GM19023 (cell line): ENCODE measurements at regions not wholly inside any gene's neighbourhood (a gene's known extent, or its start where the extent isn't known, plus 50 kb on each side); places are given as distances from the start of the nearest gene placed in this dataset.

ENCODE experiments used
- ATAC-seq: cut with Tn5 transposase; IDR thresholded peaks from one replicate; pipeline ENCODE4 v1.9.1; 2021; ENCODE audit warnings: mild to moderate bottlenecking, moderate library complexity; ENCODE audit not compliant: unreplicated experiment

DNA sequence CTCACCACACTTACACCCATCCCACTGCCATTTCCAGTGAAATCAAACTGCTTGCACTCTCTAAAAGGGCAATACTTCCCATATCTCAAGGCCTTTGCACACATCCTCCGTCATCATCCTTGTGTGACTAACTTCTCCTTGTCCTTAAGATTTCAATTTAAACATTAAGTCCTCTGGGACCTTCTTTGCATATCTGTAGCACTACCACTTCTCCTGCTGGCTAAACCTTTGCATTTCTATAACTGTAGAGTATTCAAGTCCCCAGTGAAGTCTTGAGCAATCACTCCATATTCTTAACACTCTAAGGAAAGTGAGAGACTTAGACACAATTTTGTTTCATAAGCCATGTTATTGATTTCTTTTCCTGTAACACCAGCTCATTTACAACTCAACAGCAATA is 136.8 kb upstream of the EPHA4 start:
- ATAC-seq, result no peak

DNA sequence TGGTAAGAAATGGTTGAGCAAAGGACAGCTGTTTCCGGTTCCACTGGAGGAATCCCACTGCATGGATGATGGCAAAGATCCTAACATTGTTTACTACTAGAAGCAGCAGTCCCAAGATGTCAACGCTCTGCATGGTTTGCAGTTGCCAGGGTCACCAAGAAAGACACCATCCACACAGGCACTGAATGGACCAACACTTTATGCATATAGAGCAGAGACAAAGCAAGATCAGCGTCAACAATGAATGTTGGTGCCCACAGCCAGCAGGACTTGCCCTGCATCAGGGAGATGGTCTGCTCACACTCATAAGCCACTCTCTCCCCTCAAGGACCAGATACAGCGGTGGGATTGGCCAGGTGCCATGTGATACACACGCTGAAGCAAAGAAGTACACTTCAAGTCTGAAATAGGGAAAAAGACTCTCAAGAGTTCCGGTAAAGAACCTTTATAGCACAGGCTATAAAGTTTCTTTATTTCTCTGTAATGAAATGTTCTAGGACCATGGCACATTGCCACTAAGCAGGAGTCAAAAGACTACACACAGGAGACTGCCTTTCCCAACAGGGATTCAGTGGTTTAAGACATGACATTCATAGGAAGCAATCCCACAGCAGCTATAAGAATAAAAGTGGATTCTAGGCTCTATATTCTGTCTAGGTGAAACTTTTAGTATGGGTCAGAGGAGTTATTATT is 133.2 kb upstream of the EPHA4 start:
- ATAC-seq, result no peak

DNA sequence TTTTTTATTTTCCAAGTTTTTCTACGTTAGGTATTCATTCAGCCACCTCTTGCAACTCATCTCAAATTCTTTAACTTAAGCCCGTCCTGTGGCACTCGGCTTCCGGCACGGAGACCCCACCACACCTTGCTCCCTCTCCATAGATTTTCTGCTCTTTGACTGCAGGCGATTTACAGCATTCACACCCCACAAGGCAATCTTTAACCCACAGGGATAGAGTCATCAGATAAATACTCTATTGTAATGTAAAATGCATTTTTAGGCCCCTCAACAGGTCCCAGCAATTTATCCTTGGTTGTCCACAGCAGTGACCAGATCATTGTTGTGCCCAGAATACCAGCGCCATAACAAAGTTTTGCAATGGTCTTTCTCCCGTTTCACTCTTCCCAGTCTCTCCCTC is 132.3 kb upstream of the EPHA4 start:
- no peak for ATAC-seq

DNA sequence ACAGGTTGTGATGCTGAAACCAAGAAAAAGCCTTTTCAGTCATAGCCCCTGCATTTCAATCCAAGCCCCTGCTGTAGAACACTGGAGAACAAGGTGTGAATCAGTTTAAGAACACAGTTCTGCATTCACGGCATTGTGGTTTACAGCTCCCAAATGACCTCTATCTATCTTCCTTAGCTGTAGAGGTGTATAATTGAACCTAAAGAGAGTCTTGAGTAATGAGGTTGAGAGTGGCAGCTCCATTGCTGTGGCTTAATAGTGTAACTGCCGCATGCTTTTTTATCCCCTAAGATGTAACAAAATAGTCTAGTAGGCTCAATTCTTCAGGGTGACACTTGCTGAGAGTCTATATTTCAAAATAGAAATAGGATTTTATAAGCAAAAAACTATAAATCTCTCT is 121.3 kb upstream of the EPHA4 start:
- ATAC-seq, result no peak

DNA sequence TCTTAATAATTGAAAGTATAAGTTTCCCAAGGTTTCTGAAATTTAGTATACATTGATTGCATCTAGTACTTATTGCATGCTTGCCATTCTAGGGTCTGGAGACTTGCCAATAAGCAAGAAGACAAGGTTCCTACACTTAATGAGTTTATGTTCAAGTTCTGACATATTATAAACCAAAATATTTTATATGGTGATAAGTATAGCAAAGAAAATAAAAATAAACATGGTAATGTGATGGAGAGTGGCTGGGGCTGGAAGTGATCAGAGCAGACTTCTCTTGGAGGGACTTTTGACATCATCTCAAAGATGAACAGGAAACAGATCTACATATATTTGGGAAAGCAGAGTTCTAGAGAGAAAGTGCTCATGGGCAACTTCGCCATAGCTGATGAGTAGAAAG is 119.5 kb upstream of the EPHA4 start:
- no peak for ATAC-seq

DNA sequence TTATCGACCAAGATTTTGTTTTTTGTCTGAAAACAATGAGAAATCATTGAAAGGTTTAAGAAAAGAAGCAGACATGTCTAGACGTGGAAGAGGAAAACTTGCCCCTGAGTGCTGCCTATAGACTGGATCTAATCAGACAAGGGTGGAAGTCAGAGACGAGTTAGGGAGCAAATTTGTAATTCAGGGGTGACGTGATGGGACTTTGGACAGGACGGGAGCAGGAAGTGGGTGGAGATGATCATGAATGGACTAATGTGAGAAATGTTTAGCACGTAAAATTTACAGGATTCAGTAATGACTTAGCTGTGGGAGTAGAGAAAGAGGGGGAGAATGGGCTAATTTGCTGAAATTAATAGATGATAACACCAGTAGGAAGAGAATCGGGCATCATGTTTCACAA is 117.0 kb upstream of the EPHA4 start:
- no peak for ATAC-seq

DNA sequence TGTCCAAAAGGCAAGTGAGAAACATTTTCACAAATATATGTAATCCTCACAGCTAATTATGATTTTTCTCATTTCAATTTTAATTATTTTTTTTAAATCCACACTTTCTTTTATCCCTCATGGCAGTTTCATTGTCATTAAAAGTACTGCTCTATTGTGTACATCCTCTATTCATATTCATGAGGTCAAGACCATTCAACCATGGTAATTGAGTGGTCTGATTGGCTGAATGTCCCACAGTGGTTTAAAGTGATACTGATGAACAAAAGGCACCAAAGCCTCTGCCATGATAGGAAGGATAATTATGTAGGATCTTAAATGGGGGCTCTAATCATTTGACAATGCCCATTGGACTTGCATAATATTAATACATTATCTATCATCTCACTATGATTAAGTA is 108.4 kb upstream of the EPHA4 start:
- no peak for ATAC-seq

DNA sequence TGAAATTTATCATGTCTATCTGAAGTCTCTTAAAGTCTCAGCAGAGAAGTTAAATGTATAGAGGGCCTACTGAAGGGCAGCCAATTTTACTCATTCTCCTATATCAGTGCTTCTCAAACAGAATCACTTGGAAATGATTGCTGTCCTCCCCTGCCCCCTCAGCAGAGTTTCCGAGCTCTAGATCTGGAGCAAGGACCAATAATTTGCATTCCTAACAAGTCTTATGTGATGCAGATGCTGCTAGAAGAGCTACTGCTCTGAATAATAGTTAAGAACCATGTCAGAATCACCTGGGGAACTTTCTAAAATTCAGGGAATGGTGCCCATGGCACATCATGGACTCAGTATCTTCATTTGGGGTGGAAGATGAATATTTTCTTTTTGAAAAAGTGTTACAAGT is 105.6 kb upstream of the EPHA4 start:
- ATAC-seq, result no peak

DNA sequence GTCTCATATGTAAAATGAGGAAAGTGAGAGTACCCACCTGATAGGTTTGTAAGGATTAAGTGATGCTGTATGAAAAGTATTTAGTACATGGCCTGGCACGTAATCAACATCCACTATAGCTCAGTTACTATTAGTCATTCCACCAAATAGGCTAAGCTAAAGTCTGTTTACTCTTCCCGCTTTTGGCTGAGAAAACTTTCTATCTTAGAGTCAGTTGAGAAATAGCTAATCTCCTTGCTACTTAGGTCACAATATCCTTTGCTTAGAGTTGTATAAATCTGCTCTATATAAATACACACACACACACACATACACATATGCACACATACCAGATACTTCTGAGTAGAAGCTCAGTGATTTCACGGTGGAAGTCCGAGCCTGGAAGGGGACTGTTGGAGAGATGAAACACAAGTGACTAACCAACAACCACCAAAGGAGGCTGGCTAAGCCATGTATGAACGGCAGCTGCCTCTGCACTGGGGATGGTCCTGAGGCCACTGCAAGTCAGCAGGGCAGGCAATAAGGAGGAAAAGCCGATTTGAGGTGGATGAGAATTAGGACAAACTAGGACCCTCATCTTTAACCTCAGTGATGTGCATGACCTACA is 104.6 kb upstream of the EPHA4 start:
- no peak for ATAC-seq

DNA sequence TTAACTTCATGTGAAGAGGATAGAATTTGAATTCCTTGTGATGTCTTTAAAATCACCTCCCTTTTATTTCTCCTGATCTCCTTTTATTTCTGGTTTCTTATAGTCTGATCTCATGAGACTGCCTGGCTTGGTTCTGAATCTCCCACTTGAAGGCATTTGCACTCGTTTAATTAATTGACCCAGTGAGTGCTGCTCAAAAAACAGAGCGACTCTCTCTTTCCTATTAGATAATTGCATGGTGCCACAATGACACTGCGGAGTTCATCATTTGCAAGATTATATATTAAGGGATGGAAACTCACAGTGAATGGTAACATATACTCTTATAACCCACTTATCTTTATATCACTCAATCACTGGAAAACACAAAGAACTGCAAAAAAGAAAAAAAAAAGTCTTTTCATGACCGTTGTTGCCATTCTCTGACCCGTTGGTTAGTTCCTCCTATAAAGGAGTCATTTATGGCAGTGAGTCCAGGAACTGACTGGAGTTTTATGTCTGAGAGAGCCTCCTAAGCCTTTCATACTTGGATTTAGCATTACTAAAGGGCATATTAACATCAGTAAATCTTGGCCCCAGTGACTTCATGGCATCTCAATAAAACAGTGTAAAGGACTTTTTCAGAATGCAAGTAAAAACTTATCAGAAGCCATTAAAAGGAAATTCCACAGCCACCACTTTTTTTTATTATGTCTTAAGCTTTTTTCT is 103.3 kb upstream of the EPHA4 start:
- no peak for ATAC-seq

DNA sequence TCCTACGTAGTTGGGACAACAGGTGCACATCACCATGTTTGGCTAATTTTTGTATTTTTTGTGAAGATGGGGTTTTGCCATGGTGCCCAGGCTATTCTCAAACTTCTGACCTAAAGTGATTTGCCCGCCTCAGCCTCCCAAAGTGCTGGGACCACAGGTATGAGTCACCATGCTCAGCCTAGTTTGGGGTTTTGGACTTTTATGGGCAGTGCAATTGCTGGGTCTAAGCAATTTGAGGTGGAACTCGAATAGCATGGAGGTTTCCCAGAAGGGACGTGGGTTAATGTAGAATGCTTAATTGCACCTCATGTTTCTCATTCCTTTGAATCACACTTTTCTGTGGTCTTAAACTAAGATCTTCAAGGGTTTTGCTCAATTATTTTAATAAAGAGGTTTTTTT is 102.3 kb upstream of the EPHA4 start:
- ATAC-seq, result no peak

DNA sequence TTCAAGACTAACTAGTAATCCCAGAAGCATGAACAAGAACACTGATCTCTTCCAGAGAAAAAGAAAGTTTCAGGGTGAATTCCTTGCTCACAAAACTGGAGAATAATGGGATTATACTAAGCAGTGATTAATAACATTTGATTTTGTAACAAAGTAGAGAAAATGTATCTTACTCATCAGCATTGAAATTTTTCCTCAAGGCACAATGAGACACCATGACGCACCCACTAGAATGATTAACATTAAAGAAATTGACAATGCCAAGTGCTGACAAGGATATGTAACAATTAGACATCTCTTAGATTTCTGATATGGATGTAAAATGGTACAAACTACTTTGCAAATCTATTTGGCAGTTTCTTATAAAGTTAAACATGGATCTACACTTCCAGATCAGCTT is 101.1 kb upstream of the EPHA4 start:
- no peak for ATAC-seq

DNA sequence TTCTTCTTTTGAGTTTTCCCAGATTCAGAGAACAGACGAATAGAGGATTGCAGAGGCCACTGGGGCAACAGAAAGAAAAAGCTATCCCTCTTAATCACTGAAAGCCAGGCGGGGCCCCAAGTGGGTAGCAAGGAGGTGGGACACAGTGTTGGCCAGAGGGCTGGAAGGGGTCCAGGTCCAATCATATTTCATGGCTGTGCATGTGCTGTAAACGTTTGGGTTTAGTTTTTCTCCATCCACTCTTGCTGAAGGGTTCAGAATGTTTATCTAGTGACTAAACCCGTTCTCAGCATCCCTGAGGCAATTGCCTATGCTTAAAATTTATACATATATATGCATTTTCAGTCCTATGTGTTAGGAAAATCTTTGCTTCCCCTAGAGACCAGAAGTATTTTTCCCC is 99.4 kb upstream of the EPHA4 start:
- ATAC-seq, result no peak

DNA sequence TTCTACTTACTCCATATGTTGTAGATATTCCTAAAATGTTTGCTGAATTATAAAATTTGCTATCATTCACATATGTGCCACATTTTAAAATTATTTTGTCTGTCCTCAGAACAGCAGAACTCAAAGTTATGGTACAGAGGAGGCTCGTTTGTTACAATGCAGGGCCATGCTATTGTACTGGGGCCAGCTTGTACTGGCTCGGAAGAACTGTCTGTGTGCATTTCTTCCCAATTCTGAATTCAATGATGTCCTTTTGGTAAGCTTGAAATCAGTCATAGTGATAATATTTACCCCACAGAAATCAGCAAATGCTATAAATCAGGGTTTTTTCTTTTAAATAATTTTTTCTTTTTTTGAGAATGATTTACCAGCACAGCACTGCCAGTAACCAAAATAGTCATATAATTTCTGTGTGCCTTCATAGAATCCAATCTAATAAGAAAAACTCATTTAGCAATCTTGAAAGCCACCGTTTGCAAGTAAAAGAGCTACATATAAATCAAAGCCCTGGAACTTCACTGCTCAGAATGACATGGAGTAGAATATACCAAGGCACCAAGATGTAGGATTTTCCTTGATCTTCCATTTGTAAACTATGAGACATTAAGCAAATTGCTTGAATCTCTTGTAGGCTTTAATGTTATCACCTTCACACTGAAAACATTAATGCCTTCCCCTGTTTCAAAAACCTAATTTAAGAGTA is 90.7 kb upstream of the EPHA4 start:
- no peak for ATAC-seq

DNA sequence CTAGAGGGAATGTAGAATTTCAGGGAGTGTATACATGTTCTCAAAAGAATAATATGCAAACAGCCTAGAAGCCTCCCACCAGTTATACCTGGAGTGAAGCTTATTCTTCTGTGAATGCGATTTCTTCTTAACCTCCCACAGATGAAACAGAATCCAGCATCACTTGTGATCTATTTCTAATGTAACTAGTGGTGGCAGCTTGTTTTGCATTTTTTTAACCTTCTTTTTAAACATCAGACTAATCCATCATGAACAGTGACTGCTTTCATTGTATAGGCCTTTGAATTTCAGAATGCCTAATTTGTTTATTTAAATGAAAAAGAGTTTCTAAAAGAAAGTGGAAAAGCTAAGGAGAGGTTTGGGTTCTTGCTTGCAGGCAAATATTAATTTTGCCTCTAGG is 85.7 kb upstream of the EPHA4 start:
- ATAC-seq, result no peak

DNA sequence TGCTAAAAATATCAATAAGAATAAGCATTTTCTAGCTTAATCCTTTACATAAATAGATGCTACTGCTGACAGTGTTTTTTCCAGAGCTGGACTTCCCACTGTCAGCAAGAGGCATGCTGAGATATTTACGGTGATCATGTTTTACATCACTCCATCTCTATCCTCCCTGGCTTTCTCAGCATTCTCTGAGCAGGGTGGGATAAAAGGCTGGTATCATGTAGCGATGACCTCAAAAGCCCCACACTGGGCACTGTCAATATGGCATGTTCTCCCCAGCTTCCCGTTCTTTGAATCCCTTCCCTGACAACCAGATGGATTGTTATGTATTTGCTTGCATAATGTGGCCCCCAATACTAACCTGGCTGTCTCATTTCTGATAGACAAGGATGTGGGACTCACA is 83.2 kb upstream of the EPHA4 start:
- ATAC-seq, result no peak

DNA sequence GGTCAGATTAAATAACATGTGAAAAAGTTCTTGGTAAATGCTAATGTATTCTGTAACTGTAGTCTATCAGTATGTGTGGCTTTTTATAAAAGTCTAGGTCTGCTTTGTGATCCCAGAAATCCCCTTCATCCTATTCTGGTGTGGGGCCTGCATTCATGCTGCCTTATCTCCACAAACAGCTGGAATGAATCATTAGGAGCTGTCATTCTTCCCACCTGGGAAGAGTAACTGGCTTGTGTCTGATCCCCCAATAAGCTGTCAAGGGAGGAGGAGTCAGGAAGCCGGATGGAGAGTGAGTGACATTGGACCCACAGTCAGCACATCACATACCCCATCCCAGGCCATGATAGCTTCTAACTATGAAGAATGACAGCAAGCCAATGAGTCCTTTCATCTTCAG is 81.1 kb upstream of the EPHA4 start:
- no peak for ATAC-seq

DNA sequence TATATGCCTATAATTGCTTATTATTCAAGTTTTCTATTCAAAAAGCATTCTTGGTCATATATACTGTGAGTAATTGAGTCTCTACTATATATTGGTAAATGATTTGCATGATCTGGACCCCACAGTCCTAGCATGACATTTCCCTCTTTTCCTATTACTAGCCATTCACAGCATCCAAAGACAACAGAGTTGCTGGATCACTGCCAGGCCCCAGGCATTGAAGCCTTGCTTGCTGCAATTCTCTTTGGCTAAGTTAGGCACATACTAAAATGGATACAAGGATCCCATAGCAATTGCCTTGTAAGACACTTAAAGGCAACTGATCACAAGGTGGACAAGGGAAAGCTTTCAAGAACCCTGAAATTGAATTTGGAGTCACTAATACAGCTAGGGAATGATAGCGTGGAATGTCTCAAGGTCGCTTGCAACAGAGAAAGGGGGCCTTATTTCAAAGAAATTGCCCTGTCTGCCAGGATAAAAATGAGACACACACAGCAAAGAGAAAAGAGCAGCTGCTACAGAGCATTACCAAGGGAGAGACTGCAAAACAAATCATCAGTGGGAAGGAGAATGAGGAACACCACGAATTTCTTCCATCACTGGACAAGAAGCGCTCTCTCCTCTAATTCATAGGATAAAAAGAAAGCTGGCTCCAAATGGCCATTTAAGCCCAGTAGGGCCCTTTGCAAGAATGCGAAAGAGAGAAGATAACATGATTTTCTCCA is 77.1 kb upstream of the EPHA4 start:
- no peak for ATAC-seq

DNA sequence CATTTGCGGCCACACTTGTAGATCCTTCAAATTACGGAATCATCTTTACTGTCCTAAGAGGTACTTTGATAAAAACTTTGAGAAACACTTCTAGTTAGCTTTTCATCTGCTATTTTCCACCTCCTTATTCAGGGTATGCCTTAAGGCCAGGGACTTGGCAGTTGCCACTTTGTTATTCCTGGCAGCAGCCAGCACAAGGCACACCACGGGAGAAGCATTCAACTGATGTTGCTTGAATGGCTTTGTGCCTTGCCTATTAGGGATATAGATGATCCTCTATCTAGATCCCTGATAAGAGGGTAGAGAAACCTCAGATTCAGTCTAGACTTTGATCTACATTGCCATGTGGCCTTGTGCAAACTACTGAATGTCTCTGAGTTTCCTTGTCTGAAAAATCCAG is 70.3 kb upstream of the EPHA4 start:
- no peak for ATAC-seq

DNA sequence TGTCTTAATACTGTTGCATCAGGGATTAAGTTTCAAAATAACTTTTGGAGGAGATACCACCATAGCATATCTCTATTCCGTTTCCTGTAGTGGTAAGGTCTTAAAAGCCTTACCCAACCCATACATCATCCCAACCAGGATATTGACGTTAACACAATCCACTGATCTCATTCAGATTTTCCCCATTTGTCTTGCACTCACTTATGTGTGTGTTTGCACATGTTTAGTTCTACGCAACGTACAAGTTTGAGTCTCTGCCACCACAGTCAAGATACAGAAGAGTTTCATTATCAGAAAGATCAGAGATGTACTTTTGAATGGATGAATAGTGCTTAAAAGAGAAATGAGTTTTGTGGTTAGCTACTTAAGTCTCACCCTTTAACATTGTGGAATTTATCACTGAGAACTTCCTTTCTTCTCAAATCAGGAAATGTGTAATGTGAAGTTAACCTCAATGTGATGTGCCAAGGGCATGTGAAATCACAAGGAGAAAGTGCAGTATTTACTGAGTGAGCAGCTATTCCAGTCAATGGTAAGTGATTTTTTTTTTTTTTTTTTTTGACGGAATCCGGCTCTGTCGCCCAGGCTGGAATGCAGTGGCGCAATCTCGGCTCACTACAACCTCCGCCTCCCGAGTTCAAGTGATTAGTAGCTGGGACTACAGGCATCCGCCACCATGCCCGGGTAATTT is 69.2 kb upstream of the EPHA4 start:
- no peak for ATAC-seq

DNA sequence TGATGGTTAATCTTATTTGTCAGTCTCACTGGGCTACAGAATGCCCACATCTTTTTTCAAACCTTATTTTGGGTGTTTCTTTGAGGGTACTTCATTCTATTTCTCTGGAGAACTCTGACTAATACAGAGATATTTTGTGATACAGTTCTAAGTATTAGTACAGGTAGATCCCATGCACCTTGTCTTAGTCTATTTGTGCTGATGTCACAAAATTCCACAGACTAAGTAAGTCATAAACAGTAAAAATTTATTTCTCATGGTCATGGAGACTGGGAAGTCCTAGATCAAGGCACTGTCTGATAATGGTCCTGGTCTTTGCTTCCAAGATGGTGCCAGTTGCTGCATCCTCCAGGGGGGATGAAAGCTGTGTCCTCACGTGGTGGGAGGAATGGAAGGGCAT is 68.6 kb upstream of the EPHA4 start:
- ATAC-seq, result no peak
